Sciatic nerve (tissue), 2 donors: ENCODE measurements at regions not wholly inside any gene's neighbourhood (a gene's known extent, or its start where the extent isn't known, plus 50 kb on each side); places are given as distances from the start of the nearest gene placed in this dataset.
A peak's percentile ranks its signal among the peaks of the same experiment; 100 is the strongest.
"Not testable (repeated sequence)": the region's sequence is repeated elsewhere in the genome, so short reads cannot be mapped to it uniquely, and the experiment has no call there.

Experiments
- ATAC-seq: fragments of 200-7000 bp; cut with Tn5 transposase; one replicate; pipeline ENCODE4 v1.9.1; 2020; ENCODE audit warnings: mild to moderate bottlenecking, moderate library complexity
- DNase-seq: peaks from one replicate; pipeline ENCODE4 v3.0.0-alpha.2; 2020; ENCODE audit warnings: low spot score
- intact Hi-C: fragments of 100-400 bp; cut with DNase I; formaldehyde crosslinking; loops from one replicate; pipeline ENCODE4 v1.14.2; 2022
- donor health status: DM: no; HTN: no; CAD: no.
- donor health status: DM: no; HTN: no; CAD: no.

DNA sequence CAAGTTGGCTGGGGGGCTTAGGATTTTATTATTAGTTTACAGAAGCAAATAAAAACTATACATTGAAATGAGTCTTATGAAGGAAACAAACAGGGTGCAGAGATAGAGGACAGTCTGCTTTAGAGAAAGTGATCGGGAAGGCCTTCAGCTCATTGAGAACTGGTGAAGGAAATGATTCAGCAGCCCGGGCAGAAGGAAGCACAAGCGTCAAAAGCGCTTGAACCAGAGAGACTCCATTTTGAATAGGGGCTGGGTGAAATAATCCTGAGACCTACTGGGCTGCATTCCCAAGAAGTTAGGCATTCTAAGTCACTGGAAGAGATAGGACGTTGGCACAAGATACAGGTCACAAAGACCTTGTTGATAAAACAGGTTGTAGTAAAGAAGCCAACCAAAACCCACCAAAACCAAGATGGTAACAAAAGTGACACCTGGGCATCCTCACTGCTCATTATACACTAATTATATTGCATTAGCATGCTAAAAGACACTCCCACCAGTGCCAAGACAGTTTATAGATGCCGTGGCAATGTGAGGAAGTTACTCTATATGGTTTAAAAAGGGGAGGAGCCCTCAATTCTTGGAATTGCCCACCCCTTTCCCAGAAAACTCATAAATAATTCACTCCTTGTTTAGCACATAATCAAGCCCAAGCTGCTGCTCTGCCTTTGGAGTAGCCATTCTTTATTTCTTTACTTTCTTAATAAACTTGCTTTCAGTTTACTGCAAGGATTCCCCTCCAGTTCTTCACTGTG lies 83.1 kb upstream of the MPP7 start:
- intact Hi-C loops: no loop called here
- ATAC-seq (no peak), DNase-seq (no peak)

DNA sequence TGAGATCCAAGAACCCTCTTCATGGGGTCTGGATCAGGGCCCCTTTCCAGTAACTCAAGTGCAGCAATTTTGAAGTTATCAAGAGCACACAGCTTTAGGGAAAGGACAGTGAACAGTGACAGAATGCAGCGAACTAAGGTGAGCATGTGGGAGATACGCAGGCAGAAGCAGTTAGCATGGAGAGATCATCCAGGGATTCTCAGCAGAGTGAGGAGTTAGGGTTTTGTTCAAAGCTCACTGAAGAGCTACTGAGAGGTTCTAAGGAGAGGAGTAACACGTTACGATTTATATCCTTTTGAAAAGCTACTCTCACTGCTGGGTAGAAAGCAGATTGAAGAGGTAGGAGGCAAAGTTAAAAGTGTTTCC lies 83.6 kb upstream of the MPP7 start:
- no peak for DNase-seq
- intact Hi-C loops: no loop called here
- ATAC-seq: no peak

DNA sequence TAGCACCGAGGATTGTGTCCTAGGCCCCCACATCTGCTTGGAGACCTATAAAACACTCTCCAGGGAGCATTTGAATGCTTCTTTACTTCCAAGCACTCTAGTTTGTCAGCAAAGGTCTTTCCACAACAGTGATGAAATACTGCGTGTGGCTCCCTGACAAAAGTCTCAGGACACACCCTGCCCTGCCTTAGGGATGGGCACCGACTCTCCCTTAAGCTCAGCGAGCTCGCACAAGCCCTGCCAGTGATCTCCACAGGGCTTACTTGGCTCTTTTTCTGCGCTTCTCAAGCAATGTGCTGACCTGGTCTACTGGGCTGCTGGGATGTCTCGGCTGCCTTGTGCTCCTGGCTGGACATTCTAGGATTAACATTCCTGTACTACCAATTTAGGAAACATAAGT lies 84.3 kb upstream of the MPP7 start:
- DNase-seq (no peak), ATAC-seq (peak; percentile 52)
- intact Hi-C loops: no loop called here

DNA sequence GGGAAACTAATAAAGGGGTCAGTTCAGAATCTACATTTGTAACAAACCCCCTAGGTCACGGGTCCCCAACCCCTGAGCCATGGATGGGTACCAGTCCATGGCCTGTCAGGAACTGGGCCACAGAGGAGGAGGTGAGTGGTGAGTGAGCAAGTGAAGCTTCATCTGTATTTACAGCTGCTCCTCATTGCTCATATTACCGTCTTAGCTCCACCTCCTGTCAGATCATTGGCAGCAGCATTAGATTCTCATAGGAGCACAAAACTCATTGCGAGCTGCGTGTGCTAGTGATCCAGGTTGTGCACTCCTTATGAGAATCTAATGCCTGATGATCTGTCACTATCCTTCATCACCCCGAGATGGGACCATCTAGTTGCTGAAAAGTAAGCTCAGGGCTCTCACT lies 88.4 kb upstream of the MPP7 start:
- DNase-seq (no peak), ATAC-seq (no peak)
- intact Hi-C loops: no loop called here

DNA sequence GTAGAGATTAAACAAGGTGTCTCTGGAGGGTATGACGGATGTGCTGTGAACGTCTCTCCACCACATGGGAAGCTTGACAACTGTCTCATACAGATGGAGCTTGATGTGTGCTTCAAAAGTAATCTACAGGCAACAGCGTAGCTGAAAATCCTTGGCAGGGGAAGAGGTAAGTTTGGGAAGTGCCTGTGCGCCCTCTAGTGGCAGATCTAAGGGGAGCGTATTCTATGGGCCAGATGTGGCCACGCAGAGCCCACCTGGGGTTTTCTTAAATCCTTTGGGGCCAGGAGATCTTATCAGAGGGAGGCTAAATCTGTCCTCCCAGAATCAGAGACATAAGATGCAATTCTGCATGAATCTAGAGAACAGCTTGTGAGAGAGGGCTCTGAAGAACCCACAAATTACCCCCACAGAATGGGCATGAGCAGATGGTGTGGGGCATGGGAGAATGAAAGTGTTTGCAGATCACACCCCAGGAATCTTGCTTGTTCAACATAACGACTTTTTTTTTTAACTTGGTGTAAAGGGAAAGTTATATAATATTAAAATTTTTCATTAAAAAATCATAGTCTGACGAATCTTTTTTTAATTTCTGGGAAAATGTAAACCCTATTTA lies 91.2 kb upstream of the MPP7 start:
- intact Hi-C loops: no loop called here
- ATAC-seq (peak; percentile 75), DNase-seq (peak; percentile 73)

DNA sequence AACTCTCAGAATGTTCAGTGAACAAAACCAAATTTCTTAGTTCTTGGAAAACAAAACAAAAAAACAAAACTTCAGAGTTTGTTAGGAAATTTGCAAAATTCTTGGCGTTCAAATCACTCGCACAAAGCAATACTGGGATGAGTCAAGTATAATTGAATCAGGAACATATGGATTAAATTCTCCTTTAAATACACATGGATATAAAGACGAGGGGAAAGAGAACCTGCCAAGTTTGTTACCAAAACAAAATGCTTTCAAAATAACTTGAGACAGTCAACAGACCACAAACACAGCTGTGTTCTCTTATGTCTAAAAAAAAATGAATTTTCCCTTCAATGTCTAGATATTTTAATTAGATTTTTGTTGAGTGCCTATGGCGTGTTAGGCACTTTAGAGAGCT lies 93.5 kb upstream of the MPP7 start:
- no peak for DNase-seq
- ATAC-seq: no peak
- intact Hi-C loops: no loop called here

DNA sequence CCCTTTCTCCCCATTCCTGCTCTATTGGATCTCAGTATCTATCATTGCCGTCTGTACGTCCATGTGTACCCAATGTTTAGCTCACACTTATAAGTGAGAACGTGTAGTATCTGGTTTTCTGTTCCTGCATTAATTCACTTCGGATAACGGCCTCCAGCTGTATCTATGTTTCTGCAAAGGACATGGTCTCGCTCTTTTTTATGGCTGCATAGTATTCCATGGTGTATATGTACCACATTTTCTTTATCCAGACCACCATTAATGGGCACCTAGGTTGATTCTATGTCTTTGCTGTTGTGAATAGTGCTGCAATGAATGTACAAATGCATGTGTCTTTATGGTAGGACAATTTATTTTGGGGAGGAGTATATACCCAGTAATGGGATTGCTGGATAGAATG lies 94.4 kb upstream of the MPP7 start:
- ATAC-seq (no peak), DNase-seq (no peak)
- intact Hi-C loops: no loop called here

DNA sequence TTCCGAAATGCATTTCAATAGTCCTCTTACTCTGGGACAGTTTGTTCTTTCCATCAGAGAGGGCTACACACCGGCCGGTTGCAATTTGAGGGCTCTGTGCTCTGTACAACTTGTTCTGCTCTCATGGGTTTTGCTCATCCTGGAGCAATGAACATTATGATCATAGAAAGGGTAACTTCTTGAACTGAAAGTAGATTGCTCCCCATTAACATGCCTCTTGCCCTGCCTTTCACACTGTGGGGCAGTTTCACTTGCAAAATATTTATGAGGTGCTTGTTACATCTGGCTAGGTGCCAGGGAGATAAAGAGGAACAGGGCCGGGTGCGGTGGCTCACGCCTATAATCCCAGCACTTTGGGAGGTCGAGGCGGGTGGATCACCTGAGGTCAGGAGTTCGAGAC lies 97.3 kb upstream of the MPP7 start:
- DNase-seq: no peak
- peak; percentile 61 for ATAC-seq
- intact Hi-C loops: no loop called here

DNA sequence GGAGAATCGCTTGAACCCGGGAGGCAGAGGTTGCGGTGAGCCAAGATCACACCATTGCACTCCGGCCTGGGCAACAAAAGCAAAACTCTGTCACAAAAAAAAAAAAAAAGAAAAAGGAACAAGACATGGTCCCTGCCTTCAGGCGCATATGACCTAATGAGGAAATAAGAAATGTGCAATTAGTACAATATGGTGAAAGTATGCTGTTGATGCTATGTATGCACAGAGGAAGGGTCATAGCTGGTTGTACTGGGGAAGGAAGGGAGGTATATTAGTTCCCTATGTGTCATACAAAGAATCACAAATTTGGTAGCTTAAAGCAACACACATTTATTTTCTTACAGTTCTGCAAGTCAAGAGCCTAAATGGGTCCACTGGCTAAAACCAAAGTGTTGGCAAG lies 97.8 kb upstream of the MPP7 start:
- ATAC-seq: no peak
- intact Hi-C loops: no loop called here
- no peak for DNase-seq

DNA sequence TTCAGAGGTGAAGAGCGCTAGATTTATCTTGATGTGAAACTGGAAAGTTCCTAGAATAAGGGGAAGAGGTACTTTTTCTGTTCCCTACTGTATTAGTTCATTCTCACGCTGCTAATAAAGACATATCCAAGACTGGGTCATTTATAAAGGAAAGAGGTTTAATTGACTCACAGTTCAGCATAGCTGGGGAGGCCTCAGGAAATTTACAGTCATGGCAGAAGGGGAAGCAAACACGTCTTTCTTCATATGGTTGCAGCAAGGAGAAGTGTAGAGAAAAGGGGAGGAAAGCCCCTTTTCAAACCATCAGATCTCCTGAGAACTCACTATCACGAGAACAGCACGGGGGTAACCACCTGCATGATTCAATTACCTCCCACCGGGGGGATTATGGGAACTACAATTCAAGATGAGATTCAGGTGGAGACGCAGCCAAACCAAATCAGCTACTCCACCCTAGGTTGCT lies 99.8 kb upstream of the MPP7 start:
- intact Hi-C loops, DNase-seq, ATAC-seq: not testable (repeated sequence)

DNA sequence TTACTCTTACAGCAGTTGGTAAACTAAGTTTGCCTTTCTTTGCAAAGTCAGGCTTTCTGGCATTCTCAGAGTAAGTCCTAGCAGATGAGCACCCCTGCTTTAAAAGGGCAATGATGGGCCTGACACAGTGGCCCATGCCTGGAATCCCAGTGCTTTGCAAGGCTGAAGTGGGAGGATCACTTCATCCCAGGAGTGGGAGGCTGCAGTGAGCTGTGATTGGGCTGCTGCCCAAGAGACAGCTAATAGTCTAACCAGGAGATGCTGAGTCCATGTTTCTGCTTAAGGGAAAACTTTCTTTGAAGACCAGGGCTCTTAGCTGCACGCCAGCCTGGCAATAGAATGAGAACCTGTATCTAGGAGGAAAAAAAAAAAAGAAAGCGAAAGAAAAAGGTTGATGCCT lies 100.2 kb upstream of the MPP7 start:
- ATAC-seq: no peak

DNA sequence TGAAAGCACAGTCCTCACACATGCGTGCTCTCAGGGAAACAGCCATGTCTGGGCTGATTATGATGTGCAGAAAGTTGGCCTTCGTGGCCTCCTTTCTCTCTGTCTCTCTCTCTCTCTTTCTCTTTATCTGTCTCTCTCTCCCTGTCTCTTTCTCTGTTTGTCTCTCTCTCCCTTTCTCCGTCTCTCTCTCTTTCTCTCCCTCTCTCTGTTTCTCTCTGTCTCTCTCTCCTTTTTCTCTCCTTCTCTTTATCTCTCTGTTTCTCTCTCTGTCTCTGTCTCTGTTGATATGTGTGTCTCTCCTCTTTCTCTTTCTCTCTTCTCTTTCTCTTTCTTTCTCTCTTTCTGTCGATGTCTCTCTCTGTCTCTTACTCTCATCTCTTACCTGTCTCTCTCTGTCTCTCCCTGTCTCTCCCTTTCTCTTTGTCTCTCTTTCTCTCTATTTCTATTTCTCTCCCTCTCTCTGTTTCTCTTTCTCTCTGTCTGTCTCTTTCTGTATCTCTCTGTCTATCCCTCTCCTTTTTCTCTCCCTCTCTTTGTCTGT lies 105.4 kb upstream of the MPP7 start:
- no peak for DNase-seq
- no peak for ATAC-seq
- intact Hi-C loops: no loop called here

More for the DNA sequence above, 100.2 kb upstream of the MPP7 start:
- intact Hi-C loops: no loop called here
- no peak for DNase-seq

DNA sequence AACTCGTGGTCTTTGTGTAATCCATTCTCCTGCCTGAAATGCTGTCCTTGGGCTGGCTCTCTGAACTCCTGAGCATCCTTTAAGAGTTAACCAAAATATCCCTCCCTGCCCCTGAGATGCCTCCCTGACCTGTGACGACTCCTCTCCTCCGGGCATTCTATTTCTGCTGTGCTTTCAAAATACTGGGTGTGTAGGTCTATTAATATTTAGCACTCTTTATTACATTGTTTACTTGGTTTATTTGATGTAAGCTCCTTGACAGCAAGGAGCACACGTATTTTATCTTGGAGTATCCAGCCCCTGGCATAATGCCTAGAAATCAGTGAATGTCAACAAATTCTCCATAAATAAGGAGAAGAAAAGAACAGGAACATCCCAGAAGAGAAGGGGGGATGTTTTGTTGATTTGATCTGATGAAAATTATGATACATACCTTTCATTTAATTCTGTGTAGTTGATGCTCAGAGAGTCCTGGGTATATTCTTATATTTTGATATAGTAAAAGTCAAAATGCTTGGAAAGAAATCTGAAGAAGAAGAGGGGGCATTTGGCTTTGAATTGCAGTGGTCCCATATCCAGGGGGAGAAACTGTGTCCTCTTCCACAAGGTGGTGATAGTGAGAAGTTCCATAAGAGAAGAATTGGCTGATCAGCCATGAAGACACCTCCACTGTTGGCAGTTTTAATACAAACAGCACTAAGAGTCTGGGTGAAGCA lies 107.7 kb upstream of the MPP7 start:
- intact Hi-C loops: no loop called here
- peak; percentile 73 for ATAC-seq
- DNase-seq: no peak

DNA sequence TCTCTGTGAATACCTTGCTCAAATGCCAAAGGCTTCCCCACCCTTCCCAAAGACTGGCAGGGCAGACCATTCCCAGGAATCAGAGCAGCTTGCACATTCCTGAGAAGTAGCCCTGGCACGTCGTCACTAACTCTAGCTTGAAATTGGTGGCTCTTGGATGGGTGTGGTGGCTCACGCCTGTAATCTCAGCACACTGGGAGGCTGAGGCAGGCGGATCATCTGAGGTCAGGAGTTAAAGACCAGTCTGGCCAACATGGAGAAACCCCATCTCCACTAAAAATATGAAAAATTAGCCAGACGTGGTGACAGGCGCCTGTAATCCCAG lies 108.2 kb upstream of the MPP7 start:
- DNase-seq: no peak
- intact Hi-C loops: no loop called here
- no peak for ATAC-seq

DNA sequence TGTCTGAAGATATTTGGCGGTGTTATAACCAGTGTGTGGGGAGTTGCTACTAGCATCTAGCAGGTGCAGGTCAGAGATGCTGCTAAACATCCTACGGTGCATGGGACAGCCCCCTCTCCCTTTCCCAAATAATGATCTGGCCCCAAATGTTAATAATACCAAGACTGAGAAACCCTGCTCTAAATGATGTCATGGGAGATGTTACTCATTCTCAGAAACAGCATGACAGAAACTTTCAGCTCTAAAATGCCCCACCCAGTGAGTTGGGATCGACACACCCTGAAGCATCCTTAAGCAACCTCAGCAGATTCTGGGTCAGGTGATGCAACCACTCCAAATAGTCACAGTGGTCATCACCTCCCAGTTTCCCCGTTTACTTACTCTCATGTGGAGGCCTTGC lies 108.8 kb upstream of the MPP7 start:
- ATAC-seq (peak; percentile 56), DNase-seq (no peak)
- intact Hi-C loops: no loop called here

DNA sequence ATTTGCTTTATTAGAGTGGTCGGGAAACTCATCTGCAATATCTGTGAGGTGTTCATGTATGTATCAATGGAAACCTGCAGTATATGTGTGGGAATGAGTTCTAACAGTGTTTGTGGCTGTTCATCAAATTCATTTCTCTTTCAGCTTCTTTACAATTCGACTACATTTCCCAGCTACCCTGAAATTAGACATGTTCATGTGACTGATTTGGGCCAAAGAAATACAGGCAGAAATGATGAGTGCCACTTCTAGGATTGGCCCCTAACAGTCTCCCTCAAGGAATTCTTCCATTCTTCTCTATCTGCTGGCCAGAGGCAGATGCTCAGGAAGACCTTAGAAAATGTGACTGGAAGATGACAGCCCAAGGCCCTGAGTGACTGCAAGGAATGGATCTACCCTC lies 114.8 kb upstream of the WAC start:
- ATAC-seq (no peak), DNase-seq (no peak)
- intact Hi-C loops: no loop called here

DNA sequence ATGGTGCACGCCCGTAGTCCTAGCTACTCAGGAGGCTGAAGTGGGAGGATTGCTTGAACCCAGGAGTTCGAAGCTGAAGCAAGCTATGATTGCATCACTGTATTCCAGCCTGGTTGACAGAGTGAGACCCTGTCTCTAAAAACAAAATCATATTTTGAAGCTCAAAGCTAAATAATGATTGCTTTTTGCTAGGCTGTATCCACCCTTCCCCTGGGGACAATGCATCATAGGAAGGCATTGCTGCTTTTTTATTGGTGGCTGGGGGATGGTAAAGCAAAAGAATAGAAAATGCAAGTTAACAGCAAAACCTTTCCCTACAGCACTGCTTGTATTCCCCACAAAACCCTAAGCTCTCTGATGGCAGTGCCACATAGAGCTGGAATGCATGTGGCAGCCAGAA lies 107.5 kb upstream of the WAC start:
- no peak for ATAC-seq
- intact Hi-C loops: no loop called here
- no peak for DNase-seq

DNA sequence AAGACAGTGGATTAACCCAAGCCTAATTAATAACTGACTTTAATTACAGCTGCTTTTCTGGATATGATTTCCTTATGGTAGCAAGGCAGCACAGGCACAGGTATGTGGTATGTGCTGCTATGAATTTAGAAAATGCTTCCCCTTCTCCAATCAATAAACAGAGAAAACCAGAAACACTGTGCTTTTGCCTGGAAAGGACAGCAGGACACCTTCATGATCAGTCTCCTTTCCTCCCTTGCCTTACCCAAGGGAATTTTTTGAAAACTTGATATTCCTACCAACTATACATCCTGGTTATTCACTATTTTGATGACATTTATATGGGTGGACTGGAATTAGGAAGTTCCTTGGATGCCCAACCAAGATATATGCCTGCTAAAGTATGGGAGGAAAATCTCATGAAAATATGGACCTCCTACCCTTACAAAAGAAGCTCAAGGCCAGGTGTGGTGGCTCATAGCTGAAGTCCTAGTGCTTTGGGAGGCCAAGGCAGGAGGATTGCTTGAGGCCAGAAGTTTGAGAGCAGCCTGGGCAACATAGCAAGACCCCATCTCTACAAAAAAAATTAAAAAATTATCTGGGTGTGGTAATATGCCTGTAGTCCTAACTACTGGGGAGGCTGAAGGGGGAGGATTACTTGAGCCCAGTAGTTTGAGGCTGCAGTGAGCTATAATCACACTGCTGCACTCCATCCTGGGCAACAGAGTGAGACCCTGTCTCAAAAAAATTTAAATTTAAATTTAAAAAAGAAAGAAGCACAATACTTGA lies 106.3 kb upstream of the WAC start:
- ATAC-seq: no peak
- intact Hi-C loops: no loop called here
- no peak for DNase-seq

DNA sequence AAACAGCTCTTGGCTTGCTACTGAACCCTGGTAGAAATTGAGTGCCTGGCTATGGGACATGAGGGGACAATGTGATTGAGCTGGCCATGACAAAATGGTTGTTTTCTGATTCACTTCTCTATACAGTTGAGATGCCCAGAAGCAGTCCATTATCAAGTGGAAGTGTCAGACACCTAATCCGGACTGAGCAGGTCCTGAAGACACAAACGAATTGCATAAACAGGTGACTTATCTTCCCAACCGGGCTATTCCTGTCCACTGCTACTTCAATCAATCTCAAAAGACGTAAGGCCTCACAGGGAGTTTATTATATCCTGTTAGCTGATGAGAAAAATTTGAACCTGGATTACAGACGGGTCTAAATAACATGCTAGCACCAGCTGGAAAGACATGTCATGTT lies 105.5 kb upstream of the WAC start:
- ATAC-seq: no peak
- intact Hi-C loops: no loop called here
- no peak for DNase-seq

DNA sequence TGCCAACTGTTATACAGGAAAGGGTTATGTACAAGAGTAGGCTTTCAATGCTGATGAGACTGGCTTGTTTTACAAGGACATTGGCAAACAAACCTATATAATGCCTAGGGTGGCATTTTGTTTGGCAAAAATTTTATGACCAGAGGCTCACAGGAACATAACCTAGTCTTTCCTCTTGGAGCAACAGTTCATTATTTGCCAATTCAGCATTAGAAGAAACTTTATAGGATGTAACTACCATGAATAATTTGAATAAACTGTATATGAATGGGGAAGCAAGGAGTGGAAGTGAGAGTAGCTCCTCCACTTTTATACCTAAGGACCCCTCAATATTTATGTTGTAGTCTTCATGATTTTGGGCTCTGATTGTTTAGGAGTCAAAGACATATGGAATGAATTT lies 103.9 kb upstream of the WAC start:
- DNase-seq: no peak
- intact Hi-C loops: no loop called here
- no peak for ATAC-seq
